Esophagus squamous epithelium (tissue), 5 donors: ENCODE measurements at regions not wholly inside any gene's neighbourhood (a gene's known extent, or its start where the extent isn't known, plus 50 kb on each side); places are given as distances from the start of the nearest gene placed in this dataset.

Experiments used
- DNase-seq: peaks from one replicate; lab custom pipeline; 2025; lab: John Stamatoyannopoulos, UW
- H3K27ac ChIP-seq, 4 donors: fragments of 200-600 bp; sonication (generic); one replicate each; pipeline ENCODE4 v1.5.1; 2016 to 2019; ENCODE audit warnings: mild to moderate bottlenecking in 1 of 4
- H3K27me3 ChIP-seq, 4 donors: fragments of 200-600 bp; sonication (generic); 1 replicate in 3 of 4; 2 replicates in 1 of 4; pipeline versions ENCODE4 v1.5.1 to v1.6.0; 2017 to 2021; ENCODE audit warnings: antibody characterized with exemption in 1 of 4
- H3K36me3 ChIP-seq, 3 donors: fragments of 200-600 bp; sonication (generic); one replicate each; pipeline ENCODE4 v1.5.1; 2016 to 2019
- H3K4me1 ChIP-seq, 3 donors: fragments of 200-600 bp; sonication (generic); one replicate each; pipeline ENCODE4 v1.5.1; 2017 to 2019
- H3K4me3 ChIP-seq, 4 donors: fragments of 200-600 bp; sonication (generic); 1 replicate in 3 of 4; 2 replicates in 1 of 4; pipeline ENCODE4 v1.5.1; 2016 to 2019; ENCODE audit warnings: mild to moderate bottlenecking in 2 of 4, moderate library complexity in 1 of 4
- H3K9me3 ChIP-seq, 3 donors: fragments of 200-600 bp; sonication (generic); one replicate each; pipeline ENCODE4 v1.5.1; 2016 to 2019
- CTCF ChIP-seq, 6 experiments: fragments of 450-650 bp in 4 of 6; fragments of 200-600 bp in 2 of 6; sonication (generic) in 2 of 6; IDR thresholded peaks; one replicate each; pipeline ENCODE4 v1.5.1; 2016 to 2019; ENCODE audit warnings: antibody characterized with exemption in 6 of 6, mild to moderate bottlenecking in 4 of 6, moderate library complexity in 4 of 6
- POLR2A ChIP-seq, 4 donors: fragments of 450-650 bp; IDR thresholded peaks; one replicate each; pipeline ENCODE4 v1.6.1; 2017; ENCODE audit warnings: antibody characterized with exemption in 4 of 4, mild to moderate bottlenecking in 4 of 4, moderate library complexity in 3 of 4
- WGBS, 2 donors: methylation state at CpG; one replicate each; pipeline ENCODE4 v1.1.5; 2018; 5-methylcytosine and 5-hydroxymethylcytosine counted together
- intact Hi-C: fragments of 100-400 bp; cut with DNase I; formaldehyde crosslinking; loops from one replicate; pipeline ENCODE4 v1.15.0; 2022
- donor health status: DM: yes; HTN: yes; CAD: no.

GRCh38 chr7:18425227-18425626 lies 70.3 kb upstream of the HDAC9 start:
- 97 to 98% methylated on average over 4 of the region's 4 CpGs for WGBS, 2 donors
- H3K4me1 ChIP-seq, result peaks cover 0 to 34% (median 14%) of the 10 kb centered on the region in 3 donors
- intact Hi-C loops, result no loop called here
- no peak overlapping the region for H3K4me3 ChIP-seq
- H3K9me3 ChIP-seq, result no peaks in the 10 kb centered on the region
- H3K36me3 ChIP-seq, result no peaks in the 10 kb centered on the region
- no peak for DNase-seq
- H3K27me3 ChIP-seq, result no peaks in the 10 kb centered on the region
- H3K27ac ChIP-seq, result no peak overlapping the region
- no peak for TF ChIP-seq POLR2A (IDR thresholded peaks at IDR 0.05)

GRCh38 chr7:18425838-18426445 lies 69.6 kb upstream of the HDAC9 start:
- WGBS, 2 donors, result 74 to 75% methylated on average over 5 of the region's 5 CpGs
- H3K27me3 ChIP-seq, result no peaks in the 10 kb centered on the region
- TF ChIP-seq POLR2A (IDR thresholded peaks at IDR 0.05) (no peak), CTCF (IDR thresholded peaks at IDR 0.05) (no peak)
- H3K9me3 ChIP-seq, result no peaks in the 10 kb centered on the region
- no peak overlapping the region for H3K4me3 ChIP-seq
- H3K27ac ChIP-seq, result no peak overlapping the region
- DNase-seq, result no peak
- intact Hi-C loops, result no loop called here
- no peaks in the 10 kb centered on the region for H3K36me3 ChIP-seq
- H3K4me1 ChIP-seq, result peaks cover 0 to 28% (median 7%) of the 10 kb centered on the region in 3 donors

GRCh38 chr7:18426564-18427226 lies 68.9 kb upstream of the HDAC9 start:
- WGBS, 2 donors, result 35 to 50% methylated on average over 1 of the region's 1 CpG
- Histone ChIP-seq H3K4me3 (no peak overlapping the region), H3K27me3 (no peaks in the 10 kb centered on the region), H3K27ac (no peak overlapping the region), H3K4me1 (peaks cover 0 to 21% (median 3%) of the 10 kb centered on the region in 3 donors), H3K9me3 (no peaks in the 10 kb centered on the region), H3K36me3 (no peaks in the 10 kb centered on the region)
- no peak for DNase-seq
- TF ChIP-seq POLR2A (IDR thresholded peaks at IDR 0.05) (no peak), CTCF (IDR thresholded peaks at IDR 0.05) (no peak)
- intact Hi-C loops, result no loop called here

- WGBS, 2 donors, result 49 to 55% methylated on average over 3 of the region's 3 CpGs
- Histone ChIP-seq H3K4me1 (peaks cover 0 to 16% (median 0%) of the 10 kb centered on the region in 3 donors), H3K4me3 (no peak overlapping the region), H3K9me3 (no peaks in the 10 kb centered on the region), H3K27me3 (no peaks in the 10 kb centered on the region), H3K36me3 (no peaks in the 10 kb centered on the region), H3K27ac (no peak overlapping the region)
- no peak for TF ChIP-seq POLR2A (IDR thresholded peaks at IDR 0.05)
- no peak for TF ChIP-seq CTCF (IDR thresholded peaks at IDR 0.05)
- intact Hi-C loops, result no loop called here
- no peak for DNase-seq
Observed at GRCh38 chr7:18429547-18429946, 66.0 kb upstream of the HDAC9 start.

GRCh38 chr7:18430810-18431209 lies 64.7 kb upstream of the HDAC9 start:
- no peaks in the 10 kb centered on the region for H3K9me3 ChIP-seq
- no peaks in the 10 kb centered on the region for H3K27me3 ChIP-seq
- H3K27ac ChIP-seq, result no peak overlapping the region
- no peaks in the 10 kb centered on the region for H3K36me3 ChIP-seq
- no peak overlapping the region for H3K4me3 ChIP-seq
- peaks cover 0 to 16% (median 0%) of the 10 kb centered on the region in 3 donors for H3K4me1 ChIP-seq
- DNase-seq, result no peak
- intact Hi-C loops, result no loop called here
- TF ChIP-seq CTCF (IDR thresholded peaks at IDR 0.05), result no peak
- no peak for TF ChIP-seq POLR2A (IDR thresholded peaks at IDR 0.05)
- 96 to 97% methylated on average over 2 of the region's 2 CpGs for WGBS, 2 donors
